GM23338 (cell line): ENCODE measurements at regions not wholly inside any gene's neighbourhood (a gene's known extent, or its start where the extent isn't known, plus 50 kb on each side); places are given as distances from the start of the nearest gene placed in this dataset.

ENCODE experiments used
- CREB1 ChIP-seq: fragments of 250-450 bp; sonication (Bioruptor Pico); IDR thresholded peaks from 2 replicates; pipeline ENCODE4 v1.5.0; 2020; ENCODE audit warnings: low read depth, mild to moderate bottlenecking, moderate library complexity
- EZH2 ChIP-seq: fragments of 200-600 bp; sonication (generic); IDR thresholded peaks from one replicate; pipeline ENCODE4 v1.8.0; 2017; ENCODE audit warnings: antibody characterized with exemption, mild to moderate bottlenecking, low read depth; ENCODE audit not compliant: unreplicated experiment
- EZH2phosphoT487 ChIP-seq: fragments of 200-600 bp; sonication (generic); IDR thresholded peaks from one replicate; pipeline ENCODE4 v1.8.1; 2018; ENCODE audit warnings: antibody characterized with exemption; ENCODE audit not compliant: unreplicated experiment
- JUNB ChIP-seq: IDR thresholded peaks from one replicate; pipeline ENCODE4 v1.6.1; 2016; ENCODE audit warnings: antibody characterized with exemption; ENCODE audit not compliant: unreplicated experiment
- POLR2AphosphoS5 ChIP-seq: IDR thresholded peaks from 2 replicates; pipeline ENCODE4 v1.6.1; 2016; ENCODE audit warnings: antibody characterized with exemption, low read depth
- REST ChIP-seq: IDR thresholded peaks from one replicate; pipeline ENCODE4 v1.6.1; 2018; ENCODE audit warnings: antibody characterized with exemption; ENCODE audit not compliant: unreplicated experiment
- ZNF114 ChIP-seq: fragments of 250-450 bp; sonication (Bioruptor Pico); IDR thresholded peaks from 2 replicates; pipeline ENCODE4 v1.5.0; 2020; ENCODE audit warnings: mild to moderate bottlenecking, moderate library complexity
- TF ChIP-seq, protein P1 (sequence below), 2 experiments: fragments of 200-600 bp in 1 of 2; sonication (generic) in 1 of 2; conservative IDR thresholded peaks; 2 replicates each; pipeline versions ENCODE4 v1.5.1 to v1.6.1; 2016 to 2017; ENCODE audit warnings: antibody characterized with exemption in 2 of 2, low read depth in 2 of 2, mild to moderate bottlenecking in 2 of 2, moderate library complexity in 1 of 2

- TF ChIP-seq, protein P1, sequence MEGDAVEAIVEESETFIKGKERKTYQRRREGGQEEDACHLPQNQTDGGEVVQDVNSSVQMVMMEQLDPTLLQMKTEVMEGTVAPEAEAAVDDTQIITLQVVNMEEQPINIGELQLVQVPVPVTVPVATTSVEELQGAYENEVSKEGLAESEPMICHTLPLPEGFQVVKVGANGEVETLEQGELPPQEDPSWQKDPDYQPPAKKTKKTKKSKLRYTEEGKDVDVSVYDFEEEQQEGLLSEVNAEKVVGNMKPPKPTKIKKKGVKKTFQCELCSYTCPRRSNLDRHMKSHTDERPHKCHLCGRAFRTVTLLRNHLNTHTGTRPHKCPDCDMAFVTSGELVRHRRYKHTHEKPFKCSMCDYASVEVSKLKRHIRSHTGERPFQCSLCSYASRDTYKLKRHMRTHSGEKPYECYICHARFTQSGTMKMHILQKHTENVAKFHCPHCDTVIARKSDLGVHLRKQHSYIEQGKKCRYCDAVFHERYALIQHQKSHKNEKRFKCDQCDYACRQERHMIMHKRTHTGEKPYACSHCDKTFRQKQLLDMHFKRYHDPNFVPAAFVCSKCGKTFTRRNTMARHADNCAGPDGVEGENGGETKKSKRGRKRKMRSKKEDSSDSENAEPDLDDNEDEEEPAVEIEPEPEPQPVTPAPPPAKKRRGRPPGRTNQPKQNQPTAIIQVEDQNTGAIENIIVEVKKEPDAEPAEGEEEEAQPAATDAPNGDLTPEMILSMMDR (conservative IDR thresholded peaks at IDR 0.05; ENCODE audit: low read depth in 2 of 2), result no peak
- TF ChIP-seq CREB1 (CRISPR knock-in tag) (no peak), POLR2AphosphoS5 (no peak), EZH2 (no peak), JUNB (no peak), ZNF114 (no peak), EZH2phosphoT487 (no peak), REST (no peak)
Observed at GRCh38 chrX:17933856-17934255, 72.8 kb upstream of the RAI2 start.
